ENCODE measurements at regions not wholly inside any gene's neighbourhood (a gene's known extent, or its start where the extent isn't known, plus 50 kb on each side); places are given as distances from the start of the nearest gene placed in this dataset.

DNA sequence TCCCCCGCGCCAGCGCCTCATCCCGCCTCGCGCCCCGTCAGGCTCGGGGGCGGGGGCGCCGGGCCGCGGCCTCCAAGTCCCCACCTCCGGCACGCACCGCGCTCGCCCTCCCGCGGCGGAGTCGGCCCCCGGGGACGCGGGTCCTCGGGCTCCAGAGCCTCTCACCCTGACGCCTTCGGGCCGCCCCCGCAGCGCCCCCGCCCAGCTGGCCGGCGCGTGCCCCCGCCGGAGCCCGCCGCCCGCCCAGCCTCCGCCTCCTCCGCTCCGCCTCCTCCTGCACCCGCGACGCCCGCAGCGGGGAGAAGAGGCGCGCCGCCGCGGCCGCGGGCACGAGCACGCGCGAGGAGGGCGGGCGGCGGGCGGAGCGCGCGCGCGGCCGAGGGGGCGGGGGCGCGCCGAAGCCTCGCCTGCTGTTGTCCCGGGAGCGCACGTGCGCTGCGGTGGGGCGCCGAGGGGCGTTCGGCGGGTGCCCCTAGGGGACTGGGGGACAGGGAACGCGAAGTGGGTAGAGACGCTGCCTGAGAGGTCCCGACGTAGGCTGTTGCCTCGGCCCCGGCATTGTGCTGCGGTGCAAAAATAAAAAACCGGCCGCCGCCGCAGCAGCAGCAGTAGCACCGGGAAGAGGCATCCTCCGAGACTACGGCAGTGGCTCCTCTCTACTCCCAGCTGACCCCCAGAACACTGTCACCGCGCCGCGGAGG is 87.4 kb upstream of the ARHGAP32 start (continued):
- TF ChIP-seq, protein P1, sequence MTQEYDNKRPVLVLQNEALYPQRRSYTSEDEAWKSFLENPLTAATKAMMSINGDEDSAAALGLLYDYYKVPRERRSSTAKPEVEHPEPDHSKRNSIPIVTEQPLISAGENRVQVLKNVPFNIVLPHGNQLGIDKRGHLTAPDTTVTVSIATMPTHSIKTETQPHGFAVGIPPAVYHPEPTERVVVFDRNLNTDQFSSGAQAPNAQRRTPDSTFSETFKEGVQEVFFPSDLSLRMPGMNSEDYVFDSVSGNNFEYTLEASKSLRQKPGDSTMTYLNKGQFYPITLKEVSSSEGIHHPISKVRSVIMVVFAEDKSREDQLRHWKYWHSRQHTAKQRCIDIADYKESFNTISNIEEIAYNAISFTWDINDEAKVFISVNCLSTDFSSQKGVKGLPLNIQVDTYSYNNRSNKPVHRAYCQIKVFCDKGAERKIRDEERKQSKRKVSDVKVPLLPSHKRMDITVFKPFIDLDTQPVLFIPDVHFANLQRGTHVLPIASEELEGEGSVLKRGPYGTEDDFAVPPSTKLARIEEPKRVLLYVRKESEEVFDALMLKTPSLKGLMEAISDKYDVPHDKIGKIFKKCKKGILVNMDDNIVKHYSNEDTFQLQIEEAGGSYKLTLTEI (CRISPR knock-in tag; conservative IDR thresholded peaks at IDR 0.05): no peak
- TF ChIP-seq TBP (CRISPR knock-in tag; IDR thresholded peaks at IDR 0.05) (no peak), ZNF350 (CRISPR knock-in tag; IDR thresholded peaks at IDR 0.05; ENCODE audit: borderline replicate concordance, low read depth) (no peak), ISL2 (CRISPR knock-in tag; IDR thresholded peaks at IDR 0.05) (no peak; the same call in 1 of the 2 replicates), ETV5 (CRISPR knock-in tag; IDR thresholded peaks at IDR 0.05; ENCODE audit: borderline replicate concordance) (no peak), SIX1 (CRISPR knock-in tag; IDR thresholded peaks at IDR 0.05; ENCODE audit: borderline replicate concordance) (no peak), SOX13 (IDR thresholded peaks at IDR 0.05) (no peak), SOX13 (CRISPR knock-in tag; conservative IDR thresholded peaks at IDR 0.05 in 1 of 2, IDR thresholded peaks at IDR 0.05 in 1 of 2) (0 out of 4 replicates have a peak, but pooled peaks of 1 of the 2 experiments have one; percentile 29), TARDBP (CRISPR knock-in tag; IDR thresholded peaks at IDR 0.05) (no peak), ADNP (CRISPR knock-in tag; IDR thresholded peaks at IDR 0.05) (no peak), YEATS2 (CRISPR knock-in tag; IDR thresholded peaks at IDR 0.05; ENCODE audit: borderline replicate concordance) (no peak), ZNF549 (CRISPR knock-in tag; IDR thresholded peaks at IDR 0.05) (no peak), BRCA1 (CRISPR knock-in tag; IDR thresholded peaks at IDR 0.05) (no peak), ZFP36L1 (CRISPR knock-in tag; IDR thresholded peaks at IDR 0.05) (no peak), RBFOX2 (IDR thresholded peaks at IDR 0.05; ENCODE audit: low read depth, low read length) (peak; percentile 87), ZNF580 (CRISPR knock-in tag; IDR thresholded peaks at IDR 0.05; ENCODE audit: borderline replicate concordance, low read depth) (no peak), ZNF678 (CRISPR knock-in tag; IDR thresholded peaks at IDR 0.05) (no peak), MATR3 (CRISPR knock-in tag; IDR thresholded peaks at IDR 0.05) (no peak), ZFY (CRISPR knock-in tag; IDR thresholded peaks at IDR 0.05) (peak; percentile 66), PLSCR1 (CRISPR knock-in tag; IDR thresholded peaks at IDR 0.05; ENCODE audit: borderline replicate concordance) (no peak), SMARCE1 (IDR thresholded peaks at IDR 0.05; ENCODE audit: borderline replicate concordance) (no peak), ZNF12 (CRISPR knock-in tag; IDR thresholded peaks at IDR 0.05) (0 out of 2 replicates have a peak, but pooled peaks have one; percentile 17), ZNF235 (CRISPR knock-in tag; IDR thresholded peaks at IDR 0.05; ENCODE audit: borderline replicate concordance) (no peak), ZNF510 (CRISPR knock-in tag; IDR thresholded peaks at IDR 0.05; ENCODE audit: low read depth) (no peak), ZNF383 (CRISPR knock-in tag; IDR thresholded peaks at IDR 0.05; ENCODE audit: borderline replicate concordance) (no peak)
- TF ChIP-seq, protein P2, sequence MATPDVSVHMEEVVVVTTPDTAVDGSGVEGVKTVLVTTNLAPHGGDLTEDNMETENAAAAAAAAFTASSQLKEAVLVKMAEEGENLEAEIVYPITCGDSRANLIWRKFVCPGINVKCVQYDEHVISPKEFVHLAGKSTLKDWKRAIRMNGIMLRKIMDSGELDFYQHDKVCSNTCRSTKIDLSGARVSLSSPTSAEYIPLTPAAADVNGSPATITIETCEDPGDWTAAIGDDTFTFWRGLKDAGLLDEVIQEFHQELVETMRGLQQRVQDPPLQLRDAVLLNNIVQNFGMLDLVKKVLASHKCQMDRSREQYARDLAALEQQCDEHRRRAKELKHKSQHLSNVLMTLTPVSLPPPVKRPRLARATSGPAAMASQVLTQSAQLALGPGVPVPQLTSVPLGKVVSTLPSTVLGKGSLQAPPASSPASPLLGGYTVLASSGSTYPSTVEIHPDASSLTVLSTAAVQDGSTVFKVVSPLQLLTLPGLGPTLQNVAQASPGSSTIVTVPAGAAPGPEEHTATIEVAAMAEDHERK (CRISPR knock-in tag; IDR thresholded peaks at IDR 0.05; ENCODE audit: low read depth): no peak

Measured in HepG2 (cell line).